Lower leg skin (tissue), 4 donors: ENCODE measurements at regions not wholly inside any gene's neighbourhood (a gene's known extent, or its start where the extent isn't known, plus 50 kb on each side); places are given as distances from the start of the nearest gene placed in this dataset.

ENCODE experiments used
- DNase-seq, 2 donors: peaks; one replicate each; pipeline ENCODE4 v3.0.0-alpha.2; 2019; ENCODE audit warnings: low spot score in 2 of 2
- H3K4me3 ChIP-seq: fragments of 200-600 bp; sonication (generic); 2 replicates; pipeline ENCODE4 v1.5.1; 2017; ENCODE audit warnings: mild to moderate bottlenecking, low read depth; ENCODE audit not compliant: poor library complexity, severe bottlenecking
- POLR2A ChIP-seq, 2 donors: fragments of 450-650 bp; IDR thresholded peaks; one replicate each; pipeline ENCODE4 v1.6.1; 2016 to 2017; ENCODE audit warnings: antibody characterized with exemption in 2 of 2, mild to moderate bottlenecking in 1 of 2, moderate library complexity in 1 of 2
- WGBS, 2 donors: methylation state at CpG; one replicate each; pipeline ENCODE4 v1.1.5; 2018; 5-methylcytosine and 5-hydroxymethylcytosine counted together
- intact Hi-C: fragments of 100-400 bp; cut with DNase I; formaldehyde crosslinking; loops from one replicate; pipeline ENCODE4 v1.15.0; 2023; ENCODE audit warnings: low total_unique reads
- TF ChIP-seq, protein P1 (sequence below), 3 donors: fragments of 450-650 bp; IDR thresholded peaks; one replicate each; pipeline ENCODE4 v1.5.1; 2016; ENCODE audit warnings: antibody characterized with exemption in 3 of 3, mild to moderate bottlenecking in 3 of 3, moderate library complexity in 2 of 3

DNA sequence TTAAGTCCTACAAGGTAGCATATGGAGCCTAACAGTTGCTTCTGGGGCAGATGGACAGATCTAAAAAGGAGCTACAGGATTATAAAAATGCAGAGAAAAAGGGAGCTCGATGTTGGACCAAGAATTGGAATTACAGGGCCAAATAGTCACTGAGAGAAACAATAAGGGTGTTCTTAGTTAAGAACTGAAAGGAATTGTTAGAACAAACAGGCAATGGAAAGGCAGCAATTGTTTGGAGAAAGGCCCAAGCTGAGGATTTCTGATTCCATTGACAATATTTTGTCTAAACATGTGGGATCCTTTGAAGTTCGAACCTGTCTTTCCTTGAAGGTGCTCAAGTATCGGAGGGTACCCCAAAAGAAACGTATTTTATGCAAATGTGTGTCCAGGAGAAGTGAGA lies 513.6 kb upstream of the CDH8 start:
- DNase-seq: no peak
- no peak overlapping the region for H3K4me3 ChIP-seq
- intact Hi-C loops: no loop called here
- WGBS, 2 donors: 74 to 79% methylated on average over 4 of the region's 4 CpGs
- TF ChIP-seq, protein P1, sequence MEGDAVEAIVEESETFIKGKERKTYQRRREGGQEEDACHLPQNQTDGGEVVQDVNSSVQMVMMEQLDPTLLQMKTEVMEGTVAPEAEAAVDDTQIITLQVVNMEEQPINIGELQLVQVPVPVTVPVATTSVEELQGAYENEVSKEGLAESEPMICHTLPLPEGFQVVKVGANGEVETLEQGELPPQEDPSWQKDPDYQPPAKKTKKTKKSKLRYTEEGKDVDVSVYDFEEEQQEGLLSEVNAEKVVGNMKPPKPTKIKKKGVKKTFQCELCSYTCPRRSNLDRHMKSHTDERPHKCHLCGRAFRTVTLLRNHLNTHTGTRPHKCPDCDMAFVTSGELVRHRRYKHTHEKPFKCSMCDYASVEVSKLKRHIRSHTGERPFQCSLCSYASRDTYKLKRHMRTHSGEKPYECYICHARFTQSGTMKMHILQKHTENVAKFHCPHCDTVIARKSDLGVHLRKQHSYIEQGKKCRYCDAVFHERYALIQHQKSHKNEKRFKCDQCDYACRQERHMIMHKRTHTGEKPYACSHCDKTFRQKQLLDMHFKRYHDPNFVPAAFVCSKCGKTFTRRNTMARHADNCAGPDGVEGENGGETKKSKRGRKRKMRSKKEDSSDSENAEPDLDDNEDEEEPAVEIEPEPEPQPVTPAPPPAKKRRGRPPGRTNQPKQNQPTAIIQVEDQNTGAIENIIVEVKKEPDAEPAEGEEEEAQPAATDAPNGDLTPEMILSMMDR (IDR thresholded peaks at IDR 0.05): no peak
- no peak for TF ChIP-seq POLR2A (IDR thresholded peaks at IDR 0.05)

DNA sequence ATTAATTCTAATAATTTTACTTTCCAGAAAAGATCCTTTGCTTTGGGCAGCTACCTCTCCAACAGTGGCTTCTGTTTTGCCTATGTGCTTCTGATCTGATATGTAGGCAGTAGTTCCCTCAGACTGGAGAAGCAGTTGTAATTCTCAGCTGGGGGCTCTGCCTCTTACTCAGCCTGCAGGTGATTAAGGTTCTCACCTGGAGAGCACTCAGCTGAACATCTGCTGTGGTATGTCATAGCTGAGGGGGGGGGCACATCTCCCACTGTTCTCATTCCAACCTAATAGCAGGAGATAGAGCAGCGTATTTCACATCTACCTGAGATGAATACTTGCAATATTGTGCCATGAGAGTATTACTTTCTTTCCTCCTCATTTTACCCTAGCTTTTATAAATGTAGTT lies 511.9 kb upstream of the CDH8 start:
- no peak for DNase-seq
- 74 to 90% methylated on average over 1 of the region's 1 CpG for WGBS, 2 donors
- no peak overlapping the region for H3K4me3 ChIP-seq
- TF ChIP-seq, protein P1 (IDR thresholded peaks at IDR 0.05): no peak
- TF ChIP-seq POLR2A (IDR thresholded peaks at IDR 0.05): no peak
- intact Hi-C loops: no loop called here

DNA sequence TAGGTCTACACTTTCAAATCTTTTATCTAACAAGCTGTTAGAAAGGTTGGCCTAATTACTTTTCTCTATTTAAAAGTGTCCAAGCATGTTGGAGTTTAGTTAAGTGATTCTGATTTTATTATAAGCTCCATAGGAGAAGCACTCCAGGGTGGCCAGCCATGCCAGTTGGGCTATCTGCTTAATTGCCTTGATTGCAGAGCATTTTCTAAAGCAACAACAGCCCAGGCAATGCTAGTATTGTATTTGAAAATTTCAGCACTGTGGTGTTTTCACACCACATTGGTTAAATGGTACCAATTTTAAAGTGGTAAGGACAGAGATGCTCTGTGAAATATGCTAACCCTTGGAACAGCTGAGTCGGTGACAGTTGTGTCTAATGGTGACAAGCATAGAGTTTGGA lies 510.5 kb upstream of the CDH8 start:
- WGBS, 2 donors: 75 to 89% methylated on average over 1 of the region's 1 CpG
- no peak for DNase-seq
- no peak overlapping the region for H3K4me3 ChIP-seq
- no peak for TF ChIP-seq POLR2A (IDR thresholded peaks at IDR 0.05)
- TF ChIP-seq, protein P1 (IDR thresholded peaks at IDR 0.05): no peak
- intact Hi-C loops: no loop called here

DNA sequence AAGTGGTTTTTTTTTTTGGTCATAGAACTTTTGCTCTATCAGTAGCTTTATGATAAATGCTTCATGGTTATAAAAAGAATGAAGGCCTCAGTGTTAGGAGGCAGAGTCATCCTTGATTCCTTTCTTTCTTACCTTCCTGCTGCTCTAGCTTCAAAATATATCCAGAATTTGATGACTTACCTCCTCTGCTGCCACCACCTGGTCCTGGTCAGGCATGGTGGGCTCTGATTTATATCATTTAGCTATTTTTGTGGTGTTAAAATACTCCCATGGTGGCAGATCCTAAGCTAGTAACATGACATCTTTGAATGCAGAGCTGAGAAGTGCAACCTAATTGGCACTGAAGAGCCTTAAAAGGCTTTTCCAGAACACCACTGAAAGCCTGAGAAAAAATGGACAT lies 508.8 kb upstream of the CDH8 start:
- H3K4me3 ChIP-seq: no peak overlapping the region
- DNase-seq: no peak
- no peak for TF ChIP-seq POLR2A (IDR thresholded peaks at IDR 0.05)
- TF ChIP-seq, protein P1 (IDR thresholded peaks at IDR 0.05): no peak
- intact Hi-C loops: no loop called here

DNA sequence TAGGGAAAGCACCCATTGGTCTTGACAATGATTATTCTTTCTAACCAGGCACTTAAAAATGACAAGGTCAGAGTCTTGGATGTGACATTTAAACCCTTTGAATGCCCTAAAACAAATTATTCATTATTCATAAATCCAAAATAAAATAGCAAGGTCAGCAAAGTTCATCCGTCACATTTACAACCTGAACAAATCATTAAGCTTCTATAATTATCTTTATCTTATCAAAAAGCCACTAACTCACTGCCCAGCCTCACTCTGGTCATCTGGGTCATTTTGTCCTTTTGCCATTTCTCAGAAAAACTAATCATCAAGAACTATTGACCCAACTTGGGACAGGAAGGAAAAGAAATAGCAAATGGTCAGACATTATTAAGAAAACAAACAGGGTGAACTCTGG lies 507.3 kb upstream of the CDH8 start:
- 74 to 85% methylated on average over 1 of the region's 1 CpG for WGBS, 2 donors
- intact Hi-C loops: no loop called here
- no peak for DNase-seq
- no peak for TF ChIP-seq POLR2A (IDR thresholded peaks at IDR 0.05)
- TF ChIP-seq, protein P1 (IDR thresholded peaks at IDR 0.05): no peak
- H3K4me3 ChIP-seq: no peak overlapping the region

DNA sequence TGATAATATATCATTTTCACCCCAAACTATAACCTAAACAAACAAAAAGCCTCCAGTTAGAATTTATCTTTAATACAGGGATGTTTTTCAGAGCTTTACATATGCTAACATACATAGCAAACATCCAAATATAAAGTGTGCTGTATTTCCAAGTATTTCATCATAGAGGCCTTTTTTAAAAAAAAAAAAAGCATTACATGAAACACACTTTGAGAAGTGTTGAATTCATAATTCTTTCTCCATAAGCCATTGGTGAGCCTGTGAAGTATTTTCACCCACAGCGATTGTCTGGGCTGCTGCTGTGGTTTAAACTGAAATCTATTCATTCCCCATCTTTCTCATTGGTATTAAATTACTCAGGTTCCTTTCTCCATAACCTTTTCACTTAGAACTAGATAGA lies 503.4 kb upstream of the CDH8 start:
- 81 to 89% methylated on average over 1 of the region's 1 CpG for WGBS, 2 donors
- TF ChIP-seq POLR2A (IDR thresholded peaks at IDR 0.05): no peak
- TF ChIP-seq, protein P1 (IDR thresholded peaks at IDR 0.05): no peak
- H3K4me3 ChIP-seq: no peak overlapping the region
- no peak for DNase-seq
- intact Hi-C loops: no loop called here
